HG03103 (cell line): ENCODE measurements at regions not wholly inside any gene's neighbourhood (a gene's known extent, or its start where the extent isn't known, plus 50 kb on each side); places are given as distances from the start of the nearest gene placed in this dataset.

Experiments
- ATAC-seq: cut with Tn5 transposase; IDR thresholded peaks from one replicate; pipeline ENCODE4 v1.9.1; 2021; ENCODE audit warnings: low read depth; ENCODE audit not compliant: unreplicated experiment

DNA sequence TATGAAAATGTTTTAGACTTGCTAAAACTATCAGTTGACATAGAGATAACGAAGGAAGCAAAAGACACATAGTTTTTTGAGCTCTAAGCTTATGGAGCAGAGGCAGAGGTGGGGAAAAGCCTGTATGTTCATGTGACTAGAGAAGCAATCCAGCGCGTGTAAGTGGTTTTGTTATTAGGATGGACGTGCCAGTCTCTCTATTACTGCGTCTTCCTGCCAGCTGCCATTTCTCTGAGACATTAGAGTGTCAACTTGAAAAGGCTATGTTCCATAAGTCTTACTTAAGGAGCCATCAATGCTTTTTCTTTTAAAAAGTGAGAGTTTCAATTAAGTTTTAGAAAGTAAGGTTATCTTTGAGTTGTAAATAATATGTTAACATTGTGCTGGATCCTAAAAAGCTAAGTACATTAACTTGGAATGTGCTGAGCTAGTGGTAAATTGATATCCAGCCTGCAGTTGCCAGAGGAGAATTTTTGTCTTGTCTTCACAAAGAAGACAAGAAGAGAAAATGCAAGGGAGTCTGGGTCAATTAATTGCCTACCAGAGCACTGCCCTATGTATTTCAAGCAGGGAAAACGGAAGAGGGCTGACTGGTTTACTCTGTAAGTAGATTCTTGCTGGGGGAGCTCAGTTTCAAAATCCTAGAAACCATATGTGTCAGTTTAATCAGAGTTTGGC is 161.8 kb upstream of the B3GALT2 start:
- no peak for ATAC-seq

- no peak for ATAC-seq
These were observed 159.7 kb upstream of the B3GALT2 start for GRCh38 chr1:193346085-193346484.

DNA sequence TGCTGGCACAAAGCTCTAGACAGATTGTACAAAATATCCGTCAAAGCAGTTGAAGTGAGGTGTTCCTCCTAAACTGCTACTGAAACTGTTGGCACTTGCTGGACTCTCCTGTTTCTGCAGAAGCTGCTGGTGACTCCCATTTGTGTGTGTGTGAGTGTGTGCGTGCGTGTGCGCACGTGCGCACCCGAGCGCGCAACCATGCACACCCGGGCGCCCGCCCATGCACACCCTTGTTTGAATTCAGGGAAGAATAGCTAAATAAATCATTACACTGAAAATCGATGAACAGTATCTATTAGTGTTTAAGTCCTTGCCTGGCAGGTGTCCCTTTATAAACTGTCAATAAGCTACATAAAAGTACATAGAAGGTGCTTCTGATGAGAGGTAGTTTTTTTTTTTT is 156.4 kb upstream of the B3GALT2 start:
- ATAC-seq = no peak

DNA sequence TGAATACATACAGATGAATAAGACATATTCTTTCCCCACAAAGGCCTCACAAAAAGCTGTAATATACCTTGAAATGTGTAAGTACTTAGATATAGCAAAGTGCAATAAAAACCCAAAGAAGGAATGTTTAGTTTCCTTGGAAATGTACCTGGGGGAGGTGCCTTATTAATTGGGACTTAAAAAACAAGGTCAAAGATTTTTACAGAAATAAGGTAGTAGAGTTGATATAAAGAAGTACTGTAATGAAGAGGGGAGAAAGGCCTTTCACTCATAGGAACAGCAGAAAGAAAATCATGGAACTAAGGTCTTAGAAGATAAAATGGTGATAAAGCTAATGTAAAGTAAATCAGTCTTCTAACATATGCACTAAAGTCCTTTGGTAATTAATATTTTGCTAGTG is 153.9 kb upstream of the B3GALT2 start:
- ATAC-seq = no peak

DNA sequence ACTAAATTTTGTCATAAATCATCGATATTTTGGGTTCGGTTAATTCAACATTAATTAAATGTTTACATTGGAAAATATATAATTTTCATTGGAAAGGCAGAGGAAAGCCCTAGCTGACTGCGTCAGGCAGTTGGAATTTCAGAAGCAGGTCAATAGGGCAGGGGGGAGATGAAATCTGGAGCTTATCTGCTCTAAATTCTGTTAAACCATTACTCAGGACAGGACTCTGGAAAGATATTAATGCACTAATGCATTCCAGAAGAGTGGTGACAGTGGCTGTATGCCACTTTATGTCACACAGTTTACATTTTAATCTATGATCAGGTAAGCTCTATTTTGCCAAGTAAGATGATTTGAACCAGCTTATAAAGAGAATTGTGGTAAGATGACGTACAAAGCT is 153.0 kb upstream of the B3GALT2 start:
- no peak for ATAC-seq

DNA sequence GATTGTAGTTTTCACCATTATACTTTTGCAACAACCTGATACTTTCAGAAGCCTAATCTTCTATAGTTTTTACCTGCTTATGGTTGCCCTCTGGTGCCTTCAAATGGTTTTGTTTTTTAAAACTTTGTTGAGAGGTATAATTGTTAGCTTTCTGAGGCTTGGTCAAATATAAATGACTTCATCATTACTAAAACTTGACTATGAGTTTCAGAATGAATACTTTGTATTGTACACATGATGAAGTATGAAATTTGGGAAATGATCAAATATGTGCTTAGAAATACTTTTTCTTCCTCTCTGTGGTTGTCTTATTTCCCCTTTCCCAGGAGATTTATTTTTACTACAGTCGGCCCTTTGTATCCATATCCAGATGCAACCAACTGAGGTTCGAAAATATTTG is 151.8 kb upstream of the B3GALT2 start:
- peak; percentile 63 for ATAC-seq

- no peak for ATAC-seq
These were observed 149.5 kb upstream of the B3GALT2 start for GRCh38 chr1:193335806-193336428.

DNA sequence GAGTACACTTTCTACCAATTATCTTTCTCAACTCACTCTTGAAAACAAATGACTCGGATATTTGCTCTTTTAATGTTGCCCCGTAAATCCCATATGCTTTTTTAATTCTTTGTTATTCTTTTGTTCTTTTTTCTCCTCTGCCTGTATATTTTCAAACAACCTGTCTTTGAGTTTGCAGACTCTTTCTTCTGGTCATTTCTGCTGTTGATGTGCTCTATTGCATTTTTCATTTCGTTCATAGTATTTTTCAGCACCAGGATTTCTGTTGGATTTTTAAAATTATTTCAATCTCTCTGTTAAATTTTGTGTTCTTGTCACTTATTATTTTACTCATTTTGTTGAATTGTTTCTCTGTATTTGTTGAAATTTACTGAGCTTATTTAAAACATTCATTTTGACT is 146.8 kb upstream of the B3GALT2 start:
- ATAC-seq = no peak

DNA sequence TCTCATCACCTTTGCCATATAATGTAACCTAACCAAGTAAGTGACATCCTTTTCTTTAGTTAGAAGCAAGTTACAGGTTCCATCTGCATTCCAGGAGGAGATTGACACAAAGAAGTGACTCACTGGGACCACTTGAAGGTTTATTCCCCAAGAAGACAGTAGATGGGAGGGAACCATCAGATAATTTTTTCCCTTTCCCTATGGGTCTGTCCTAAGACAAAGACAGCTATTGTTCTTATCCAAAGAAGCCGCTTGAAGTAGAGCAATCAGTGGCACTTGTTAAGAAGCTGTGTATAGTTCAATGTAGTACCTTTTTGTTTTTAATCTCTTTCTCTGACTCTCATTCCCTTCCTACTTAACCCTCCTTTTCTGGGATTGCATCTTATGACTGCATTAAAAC is 139.9 kb upstream of the B3GALT2 start:
- ATAC-seq = no peak

DNA sequence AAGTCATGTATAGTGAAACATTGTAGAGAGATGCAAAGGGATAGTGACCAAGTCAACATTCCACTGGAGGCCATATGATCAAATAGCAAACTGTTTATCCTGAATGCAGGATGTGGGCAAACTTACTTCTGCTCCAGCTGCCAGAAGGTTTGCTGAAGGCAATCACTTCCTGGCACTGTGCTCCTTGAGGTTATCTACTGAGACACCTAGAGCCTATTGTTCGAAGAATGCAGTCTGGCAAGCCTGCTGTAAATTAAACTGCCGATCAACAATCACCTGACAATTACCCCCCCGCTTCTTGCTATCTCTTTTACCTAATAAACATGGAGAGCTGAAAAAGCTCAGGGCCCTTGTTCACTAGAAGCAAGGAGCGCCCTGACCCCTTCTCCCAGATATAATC is 139.4 kb upstream of the B3GALT2 start:
- no peak for ATAC-seq

- no peak for ATAC-seq
These were observed 138.6 kb upstream of the B3GALT2 start for GRCh38 chr1:193325042-193325441.

- ATAC-seq = no peak
These were observed 135.8 kb upstream of the B3GALT2 start for GRCh38 chr1:193322211-193322610.

- ATAC-seq = no peak
These were observed 134.9 kb upstream of the B3GALT2 start for GRCh38 chr1:193321242-193321840.

- ATAC-seq = no peak
These were observed 133.9 kb upstream of the B3GALT2 start for GRCh38 chr1:193320270-193320669.

DNA sequence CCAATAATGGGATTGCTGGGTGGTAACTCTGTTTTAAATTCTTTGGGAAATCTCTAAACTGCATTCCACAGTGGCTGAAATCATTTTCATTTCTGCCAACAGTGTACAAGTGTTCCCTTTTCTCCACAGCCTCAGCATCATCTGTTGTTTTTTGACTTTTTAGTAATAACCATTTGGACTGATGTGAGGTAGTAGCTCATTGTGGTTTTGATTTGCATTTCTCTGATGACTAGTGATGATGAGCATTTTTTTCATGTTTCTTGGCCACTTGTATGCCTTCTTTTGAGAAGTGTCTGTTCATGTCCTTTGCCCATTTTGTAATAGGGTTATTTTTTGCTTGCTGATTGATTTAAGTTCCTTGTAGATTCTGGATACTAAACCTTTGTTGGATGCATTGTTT is 131.9 kb upstream of the B3GALT2 start:
- ATAC-seq = no peak

DNA sequence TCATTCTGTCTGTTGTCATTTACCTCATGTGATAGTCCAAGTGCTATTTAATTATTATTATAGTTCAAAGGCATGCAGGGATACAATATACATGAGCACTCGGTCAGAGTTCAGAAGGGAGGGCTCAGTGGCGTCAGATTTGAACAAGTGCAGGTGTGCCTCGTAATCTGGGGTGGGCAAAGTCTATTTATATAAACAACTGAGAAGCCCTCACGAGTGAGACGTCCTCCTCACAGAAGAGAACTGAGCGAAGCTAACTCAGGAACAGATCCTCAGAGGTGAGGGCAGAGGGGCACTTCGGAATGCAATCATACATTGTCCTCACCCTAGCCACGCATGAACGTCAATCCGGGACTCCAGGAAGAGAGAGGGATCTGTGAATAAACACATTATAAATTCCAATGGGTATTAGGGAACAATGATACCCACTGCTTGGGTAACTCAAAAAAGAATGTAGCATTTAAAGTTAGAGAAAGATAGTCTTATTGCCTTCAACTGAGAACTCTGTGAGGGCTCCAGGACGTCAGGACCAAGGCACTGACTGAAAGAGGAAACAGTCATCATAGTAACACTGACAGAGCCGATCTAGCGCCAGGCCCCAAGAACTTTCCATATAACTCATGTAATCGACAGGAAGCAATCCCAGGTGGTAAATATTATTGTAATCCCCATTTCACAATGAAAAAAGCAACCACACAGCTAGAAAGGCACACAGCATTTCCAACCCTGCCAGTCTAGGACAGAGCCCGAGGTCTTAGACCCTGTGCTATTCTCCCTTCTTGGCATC is 127.1 kb upstream of the B3GALT2 start:
- ATAC-seq = no peak

DNA sequence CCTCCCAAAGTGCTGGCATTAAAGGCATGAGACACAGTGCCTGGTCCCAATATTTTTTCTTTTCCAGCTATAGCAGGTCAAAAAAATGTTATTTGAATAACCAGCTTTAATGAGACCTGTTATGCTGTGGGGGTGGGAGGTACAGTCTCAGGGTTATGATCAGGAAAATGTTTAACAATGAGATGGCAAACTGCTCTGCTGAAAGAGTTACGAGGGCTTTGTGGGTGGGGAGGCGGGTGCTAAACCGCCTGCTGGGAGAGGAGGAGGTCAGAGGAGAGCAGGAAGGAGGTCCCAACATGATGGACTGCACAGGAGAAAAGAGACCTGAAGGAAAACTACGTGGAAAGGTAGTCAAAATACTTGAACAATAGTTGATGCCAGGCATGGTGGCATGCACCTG is 126.0 kb upstream of the B3GALT2 start:
- no peak for ATAC-seq

DNA sequence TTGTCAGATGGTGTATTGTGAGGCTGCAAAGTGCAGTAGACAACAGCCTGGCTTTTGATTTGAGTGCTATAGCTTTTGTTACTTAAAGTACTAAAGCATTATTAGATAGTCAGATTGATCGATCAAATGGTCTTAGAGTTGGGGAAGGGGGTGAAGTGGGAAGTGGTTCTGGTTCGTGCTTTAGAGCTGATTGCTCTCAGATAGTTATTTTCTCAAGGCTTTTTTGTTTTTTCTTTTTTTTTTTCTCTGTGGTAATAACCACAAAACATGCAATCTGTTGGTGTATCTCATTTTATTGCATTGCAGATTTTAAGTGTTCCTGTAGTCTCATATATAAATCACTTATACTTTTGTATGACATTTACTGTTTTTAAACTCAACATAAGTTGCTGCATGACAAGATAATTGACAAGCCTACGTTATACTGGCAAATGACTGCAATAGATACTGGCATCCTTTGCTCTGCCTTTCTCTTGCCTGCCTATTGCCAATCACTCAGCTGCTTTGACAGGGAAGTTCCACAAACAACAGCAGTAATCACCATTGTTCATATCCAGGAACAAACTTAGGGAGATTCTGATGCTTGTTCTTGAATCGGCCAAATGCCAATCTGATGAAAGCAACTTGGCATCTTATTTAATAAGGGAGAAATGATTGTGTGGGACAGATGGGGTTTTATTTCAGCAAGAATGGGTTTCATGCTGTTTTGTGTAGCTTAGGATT is 125.0 kb upstream of the B3GALT2 start:
- ATAC-seq = no peak

- no peak for ATAC-seq
These were observed 124.2 kb upstream of the B3GALT2 start for GRCh38 chr1:193310564-193310963.

- ATAC-seq = no peak
These were observed 123.6 kb upstream of the B3GALT2 start for GRCh38 chr1:193309936-193310475.

DNA sequence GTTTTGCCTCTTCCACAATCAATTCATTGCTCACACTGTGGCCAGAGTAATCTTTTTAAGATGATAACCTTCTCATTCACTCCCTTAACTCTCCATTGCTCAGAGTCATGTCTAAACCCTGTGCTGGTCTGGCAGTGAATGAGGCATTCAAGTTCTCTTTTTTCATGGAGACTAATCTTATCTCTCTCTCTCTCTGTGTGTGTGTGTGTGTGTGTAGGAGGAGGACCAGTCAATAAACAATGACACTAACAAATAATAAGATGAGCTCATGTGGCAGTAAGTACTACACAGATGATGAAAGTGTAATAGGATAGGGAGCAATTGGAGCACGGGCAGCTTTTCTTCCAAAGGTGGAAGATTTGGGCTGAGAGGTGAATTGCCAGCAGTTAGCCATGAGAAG is 122.0 kb upstream of the B3GALT2 start:
- ATAC-seq = no peak
